Pancreas (tissue), 10 donors: ENCODE measurements at regions not wholly inside any gene's neighbourhood (a gene's known extent, or its start where the extent isn't known, plus 50 kb on each side); places are given as distances from the start of the nearest gene placed in this dataset.

Experiments
- ATAC-seq, 4 donors: fragments of 200-7000 bp; cut with Tn5 transposase; one replicate each; pipeline versions ENCODE4 v1.8.0 to v1.9.1; 2020; ENCODE audit warnings: mild to moderate bottlenecking in 4 of 4, moderate library complexity in 4 of 4
- DNase-seq, 6 donors: peaks; one replicate each; pipeline ENCODE4 v3.0.0-alpha.2; 2020
- FAIRE-seq: peaks from 2 replicates; lab custom pipeline; 2012; peaks lifted over from hg19 to GRCh38; lab: Jason Lieb, UNC
- H3K27ac ChIP-seq, 4 donors: fragments of 200-600 bp; sonication (generic); 1 replicate in 3 of 4; 2 replicates in 1 of 4; pipeline versions ENCODE4 v1.5.0 to v1.8.0; 2020
- H3K27me3 ChIP-seq, 4 donors: fragments of 200-600 bp; one replicate each; pipeline ENCODE4 v1.8.0; 2021
- H3K36me3 ChIP-seq, 3 donors: fragments of 200-600 bp; sonication (generic) in 1 of 3; one replicate each; pipeline versions ENCODE4 v1.5.0 to v1.8.0; 2020 to 2021
- H3K4me1 ChIP-seq, 3 donors: fragments of 200-600 bp; one replicate each; pipeline ENCODE4 v1.8.0; 2021
- H3K4me3 ChIP-seq, 4 donors: fragments of 200-600 bp; sonication (generic) in 2 of 4; one replicate each; pipeline versions ENCODE4 v1.5.0 to v1.8.0; 2020 to 2021
- H3K9me3 ChIP-seq, 4 donors: fragments of 200-600 bp; one replicate each; pipeline ENCODE4 v1.8.0; 2021
- CTCF ChIP-seq, 4 donors: fragments of 200-600 bp; sonication (generic) in 3 of 4; IDR thresholded peaks; one replicate each; pipeline versions ENCODE4 v1.5.0 to v1.8.0; 2021; ENCODE audit warnings: antibody characterized with exemption in 4 of 4
- WGBS, 2 donors: extraction: QIAGEN DNeasy Blood & Tissue Kit; methylation state at CpG; one replicate each; pipeline ENCODE4 v1.1.7; 2013; 5-methylcytosine and 5-hydroxymethylcytosine counted together
- intact Hi-C, 3 donors: fragments of 100-400 bp; cut with DNase I; formaldehyde crosslinking; loops; one replicate each; pipeline versions ENCODE4 v1.11.1 to v1.14.2; 2022
- donor health status: healthy with polysubstance abuse.
- donor health status: DM: no; HTN: no; CAD: no; lungs with moderate emphysema.
- donor health status: DM: no; HTN: no; CAD: no.
- donor health status: control.
- donor health status: control.
- donor health status: Bipolar disorder and iron deficiency.
- donor health status: DM: yes; HTN: yes; CAD: no.
- donor health status: DM: no; HTN: no; CAD: no.
- donor health status: DM: no; HTN: no; CAD: no.
- donor health status: DM: yes; HTN: yes; CAD: no.

GRCh38 chr2:217037353-217037752, 177.5 kb upstream of the TNP1 start:
- WGBS, 2 donors, result 76 to 77% methylated on average over 3 of the region's 3 CpGs
- no peaks in the 10 kb centered on the region for H3K36me3 ChIP-seq
- DNase-seq (no peak), FAIRE-seq (no peak), ATAC-seq (no peak)
- no peaks in the 10 kb centered on the region for H3K9me3 ChIP-seq
- no peak overlapping the region for H3K4me3 ChIP-seq
- intact Hi-C loops, result no loop called here
- no peaks in the 10 kb centered on the region for H3K4me1 ChIP-seq
- H3K27me3 ChIP-seq, result no peaks in the 10 kb centered on the region
- TF ChIP-seq CTCF (IDR thresholded peaks at IDR 0.05), result no peak
- no peak overlapping the region for H3K27ac ChIP-seq

GRCh38 chr2:217035967-217036366, 176.1 kb upstream of the TNP1 start:
- no peak for TF ChIP-seq CTCF (IDR thresholded peaks at IDR 0.05)
- 58 to 60% methylated on average over 4 of the region's 4 CpGs for WGBS, 2 donors
- Histone ChIP-seq H3K27ac (no peak overlapping the region), H3K27me3 (no peaks in the 10 kb centered on the region), H3K36me3 (no peaks in the 10 kb centered on the region), H3K4me3 (no peak overlapping the region), H3K4me1 (no peaks in the 10 kb centered on the region), H3K9me3 (no peaks in the 10 kb centered on the region)
- DNase-seq (no peak), FAIRE-seq (no peak), ATAC-seq (peak in 2 of 4 donors; percentile 11 to 43)
- intact Hi-C loops, result no loop called here

GRCh38 chr2:217033186-217033585, 173.3 kb upstream of the TNP1 start:
- intact Hi-C loops, result no loop called here
- Histone ChIP-seq H3K9me3 (no peaks in the 10 kb centered on the region), H3K4me3 (no peak overlapping the region), H3K27ac (no peak overlapping the region), H3K27me3 (no peaks in the 10 kb centered on the region), H3K36me3 (no peaks in the 10 kb centered on the region), H3K4me1 (no peaks in the 10 kb centered on the region)
- WGBS, 2 donors, result 83 to 89% methylated on average over 5 of the region's 5 CpGs
- TF ChIP-seq CTCF (IDR thresholded peaks at IDR 0.05), result no peak
- ATAC-seq (no peak), DNase-seq (no peak), FAIRE-seq (no peak)

- Histone ChIP-seq H3K4me1 (no peaks in the 10 kb centered on the region), H3K27me3 (no peaks in the 10 kb centered on the region), H3K36me3 (no peaks in the 10 kb centered on the region), H3K27ac (no peak overlapping the region), H3K4me3 (no peak overlapping the region), H3K9me3 (no peaks in the 10 kb centered on the region)
- no peak for TF ChIP-seq CTCF (IDR thresholded peaks at IDR 0.05)
- DNase-seq, result no peak
- WGBS, 2 donors, result 29 to 50% methylated on average over 1 of the region's 1 CpG
- ATAC-seq, result no peak
- intact Hi-C loops, result no loop called here
- no peak for FAIRE-seq
Measured at GRCh38 chr2:217031445-217031844, 171.6 kb upstream of the TNP1 start.

- H3K27me3 ChIP-seq, result no peaks in the 10 kb centered on the region
Measured at GRCh38 chr2:217030081-217030480, 170.2 kb upstream of the TNP1 start.

More at GRCh38 chr2:217030081-217030480, 170.2 kb upstream of the TNP1 start:
- no peak for TF ChIP-seq CTCF (IDR thresholded peaks at IDR 0.05)
- H3K36me3 ChIP-seq, result no peaks in the 10 kb centered on the region
- intact Hi-C loops, result no loop called here
- ATAC-seq (no peak), FAIRE-seq (no peak), DNase-seq (no peak)
- no peaks in the 10 kb centered on the region for H3K4me1 ChIP-seq
- 57 to 61% methylated on average over 6 of the region's 6 CpGs for WGBS, 2 donors
- H3K9me3 ChIP-seq, result no peaks in the 10 kb centered on the region
- H3K27ac ChIP-seq, result no peak overlapping the region
- no peak overlapping the region for H3K4me3 ChIP-seq
